ENCODE measurements at regions not wholly inside any gene's neighbourhood (a gene's known extent, or its start where the extent isn't known, plus 50 kb on each side); places are given as distances from the start of the nearest gene placed in this dataset.

GRCh38 chr4:95599777-95600400 lies 51.1 kb upstream of the UNC5C start:
- no peak for DNase-seq (ENCODE audit: low read depth in 4 of 4, low spot score in 3 of 4)

All from left renal pelvis (tissue), 4 donors.